ENCODE measurements at regions not wholly inside any gene's neighbourhood (a gene's known extent, or its start where the extent isn't known, plus 50 kb on each side); places are given as distances from the start of the nearest gene placed in this dataset.

- TF ChIP-seq POLR2A (IDR thresholded peaks at IDR 0.05): no peak
- no peak for TF ChIP-seq CTCF (IDR thresholded peaks at IDR 0.05)
- TF ChIP-seq EP300 (IDR thresholded peaks at IDR 0.05; ENCODE audit: low read depth): peak; percentile 12
- TF ChIP-seq POLR2AphosphoS5 (IDR thresholded peaks at IDR 0.05): peak in 1 of 3 donors; percentile 33
These were observed 167.8 kb downstream of the ZNF330 start for GRCh38 chr4:141388481-141388880.
